ENCODE measurements at regions not wholly inside any gene's neighbourhood (a gene's known extent, or its start where the extent isn't known, plus 50 kb on each side); places are given as distances from the start of the nearest gene placed in this dataset.
"Not testable (repeated sequence)": the region's sequence is repeated elsewhere in the genome, so short reads cannot be mapped to it uniquely, and the experiment has no call there.

DNA sequence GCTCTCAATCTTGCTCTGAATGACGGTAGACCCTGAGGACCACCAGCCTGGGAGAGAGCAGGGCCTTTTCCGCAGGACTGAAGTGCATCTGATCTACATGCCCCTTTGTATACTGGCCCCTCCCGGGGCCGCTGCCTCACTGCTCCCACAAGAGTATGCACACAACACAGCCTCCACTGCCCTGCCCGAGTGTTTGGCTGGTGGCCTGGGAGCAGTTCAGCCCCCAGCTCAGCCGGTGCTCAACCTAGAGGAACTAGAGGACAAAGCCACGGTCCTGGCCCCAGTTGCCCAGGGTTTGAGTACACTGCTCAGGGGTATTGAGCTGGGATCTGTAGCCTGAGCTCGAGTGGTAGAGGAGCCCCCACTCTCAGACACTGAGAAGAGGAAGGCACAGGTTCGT is 118.9 kb upstream of the CAB39 start:
- no peak for DNase-seq (ENCODE audit: low read depth)

DNA sequence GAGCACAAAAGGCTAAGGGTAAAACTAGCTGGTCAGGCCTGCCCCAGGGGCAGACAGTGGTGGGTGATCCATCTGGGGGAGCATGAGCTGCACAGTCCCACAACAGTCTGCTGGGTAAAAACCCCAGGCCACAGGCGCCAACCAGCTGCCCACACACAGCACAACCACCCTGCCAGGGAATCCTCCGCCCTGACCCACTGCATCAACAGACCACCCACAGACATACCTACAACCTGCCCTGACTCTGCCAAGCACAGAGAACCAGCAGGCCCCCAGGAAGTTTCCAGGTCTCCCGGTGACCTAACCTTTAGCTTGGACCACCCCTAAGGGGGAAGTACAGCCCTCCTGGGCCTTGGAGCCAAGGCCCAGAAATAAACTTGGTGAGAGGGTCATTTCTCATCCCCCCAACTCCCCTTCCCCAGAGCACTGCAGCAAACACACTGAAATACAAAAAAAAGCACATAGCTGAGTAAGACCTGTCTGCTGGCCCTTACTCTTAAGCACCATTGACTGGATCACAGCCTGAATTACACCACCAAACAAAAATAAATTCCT is 118.3 kb upstream of the CAB39 start:
- no peak for DNase-seq (ENCODE audit: low read depth)

DNA sequence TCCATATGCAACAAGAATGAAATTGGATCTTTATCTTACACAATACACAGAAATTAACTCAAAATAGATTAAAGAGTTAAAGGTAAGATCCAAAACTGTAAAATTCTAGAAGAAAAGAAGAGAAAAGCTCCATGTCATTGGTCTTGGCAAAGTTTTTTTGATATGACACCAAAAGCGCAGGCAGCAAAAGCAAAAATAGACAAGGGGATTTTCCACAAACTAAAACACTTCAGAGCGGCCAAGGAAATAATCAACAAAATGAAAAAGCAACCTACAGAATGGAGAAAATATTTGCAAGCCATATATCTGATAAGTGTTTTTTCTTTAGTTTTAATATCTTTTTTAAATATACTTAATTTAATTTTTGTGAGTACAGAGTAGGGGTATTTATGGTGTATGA is 112.8 kb upstream of the CAB39 start:
- no peak for DNase-seq (ENCODE audit: low read depth)

DNA sequence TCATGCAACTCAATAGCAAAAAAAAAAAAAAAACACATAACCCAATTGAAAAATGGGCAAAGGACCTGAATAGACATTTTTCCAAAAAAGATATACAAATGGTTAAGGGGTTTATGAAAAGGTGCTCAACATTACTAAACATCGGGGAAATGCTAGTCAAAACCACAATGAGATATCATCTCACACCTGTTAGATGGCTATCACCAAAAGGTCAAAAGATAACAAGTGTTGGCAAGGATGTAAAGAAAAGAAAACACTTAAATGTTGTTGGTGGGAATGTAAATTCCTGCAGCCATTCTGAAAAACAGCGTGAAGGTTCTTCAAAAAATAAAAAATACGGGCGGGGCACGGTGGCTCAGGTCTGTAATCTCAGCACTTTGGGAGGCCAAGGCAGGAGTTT is 112.4 kb upstream of the CAB39 start:
- DNase-seq (ENCODE audit: low read depth), result no peak

DNA sequence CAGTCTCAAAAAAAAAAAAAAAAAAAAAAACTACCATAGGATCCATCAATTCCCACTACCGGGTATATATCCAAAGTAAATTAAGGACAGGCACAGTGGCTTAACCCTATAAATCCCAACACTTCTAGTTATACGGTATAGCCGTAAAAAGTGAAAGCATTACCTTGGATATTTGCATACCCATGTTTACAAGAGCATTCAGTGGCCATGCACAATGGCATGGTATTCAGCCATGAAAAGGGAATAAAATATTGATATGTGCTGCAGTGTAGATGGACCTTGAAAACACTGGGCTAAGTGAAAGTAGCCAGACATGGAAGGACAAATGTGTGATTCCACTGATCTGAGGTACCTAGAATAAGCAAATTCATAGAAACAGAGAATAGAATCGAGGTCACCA is 111.8 kb upstream of the CAB39 start:
- DNase-seq (ENCODE audit: low read depth), result no peak

DNA sequence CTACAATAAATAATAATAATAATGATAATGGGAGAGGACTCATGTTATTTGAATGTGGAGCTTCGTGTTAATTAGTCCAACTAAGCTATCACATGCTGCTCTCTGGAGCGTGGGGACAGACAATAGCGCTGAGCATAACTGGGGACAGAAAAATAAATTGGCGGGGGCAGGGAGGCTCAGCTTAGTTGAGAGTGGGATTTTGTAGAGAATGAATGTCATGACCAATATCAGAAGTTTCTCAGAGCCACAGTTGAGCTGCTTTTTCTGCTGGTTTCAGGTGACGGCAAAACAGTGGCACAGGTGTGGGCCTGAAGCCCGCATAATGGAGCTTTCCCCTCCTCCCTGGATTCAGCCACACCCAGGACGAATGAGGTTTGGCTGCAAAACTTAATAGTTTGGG is 111.1 kb upstream of the CAB39 start:
- DNase-seq (ENCODE audit: low read depth), result no peak

DNA sequence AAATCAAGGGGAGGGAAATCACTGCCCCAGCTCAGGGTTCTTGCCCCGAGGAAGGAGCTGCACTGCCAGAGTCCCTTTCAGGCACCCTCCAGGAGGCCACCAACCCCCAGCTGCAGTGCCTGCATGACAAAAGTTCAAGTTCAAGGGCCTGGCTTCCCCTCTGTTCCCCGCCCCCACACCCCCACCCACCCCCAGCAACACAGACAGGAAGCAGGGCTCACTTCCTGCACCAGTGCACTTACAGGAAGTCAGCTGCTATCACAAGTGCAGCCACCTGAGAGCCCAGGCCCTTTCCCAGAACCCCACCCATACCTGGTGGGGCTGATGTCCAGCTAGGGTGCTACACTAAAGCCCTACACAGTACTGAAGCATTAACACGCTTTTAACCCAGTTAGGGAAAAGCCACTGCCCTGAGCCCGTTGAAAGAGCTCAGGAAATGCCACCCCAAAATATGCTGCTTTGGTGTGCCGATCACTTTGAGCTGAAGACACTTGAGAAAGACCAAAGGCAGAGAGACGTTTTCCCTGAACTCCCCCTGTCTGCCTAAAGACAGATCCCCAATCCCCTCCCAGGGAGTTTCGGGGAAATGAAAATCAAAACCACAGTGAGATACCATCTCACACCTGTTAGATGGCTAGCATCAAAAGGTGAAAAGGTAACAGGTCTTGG is 109.9 kb upstream of the CAB39 start:
- DNase-seq (ENCODE audit: low read depth), result no peak

DNA sequence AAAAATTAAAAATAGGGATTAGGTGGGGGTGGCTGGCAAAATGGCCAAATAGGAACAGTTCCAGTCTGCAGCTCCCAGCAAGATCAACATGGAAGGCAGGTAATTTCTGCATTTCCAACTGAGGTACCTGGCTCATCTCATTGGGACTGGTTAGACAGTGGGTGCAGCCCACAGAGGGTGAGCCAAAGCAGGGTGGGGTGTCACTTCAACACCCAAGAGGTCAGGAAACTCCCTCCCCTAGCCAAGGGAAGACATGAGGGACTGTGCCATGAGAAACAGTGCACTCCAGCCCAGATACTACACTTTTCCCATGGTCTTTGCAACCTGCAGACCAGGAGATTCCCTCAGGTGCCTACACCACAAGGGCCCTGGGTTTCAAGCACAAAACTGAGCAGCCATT is 109.3 kb upstream of the CAB39 start:
- not testable (repeated sequence) for DNase-seq (ENCODE audit: low read depth)

DNA sequence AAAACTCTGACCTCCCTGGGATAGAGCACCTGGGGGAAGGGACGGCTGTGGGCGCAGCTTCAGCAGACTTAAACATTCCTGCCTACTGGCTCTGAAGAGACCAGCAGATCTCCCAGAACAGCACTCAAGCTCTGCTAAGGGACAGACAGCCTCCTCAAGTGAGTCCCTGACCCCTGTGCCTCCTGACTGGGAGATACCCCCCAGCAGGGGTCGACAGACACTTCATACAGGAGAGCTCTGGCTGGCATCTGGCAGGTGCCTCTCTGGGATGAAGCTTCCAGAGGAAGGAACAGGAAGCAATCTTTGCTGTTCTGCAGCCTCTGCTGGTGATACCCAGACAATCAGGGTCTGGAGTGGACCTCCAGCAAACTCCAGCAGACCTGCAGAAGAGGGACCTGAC is 108.5 kb upstream of the CAB39 start:
- DNase-seq (ENCODE audit: low read depth), result not testable (repeated sequence)

DNA sequence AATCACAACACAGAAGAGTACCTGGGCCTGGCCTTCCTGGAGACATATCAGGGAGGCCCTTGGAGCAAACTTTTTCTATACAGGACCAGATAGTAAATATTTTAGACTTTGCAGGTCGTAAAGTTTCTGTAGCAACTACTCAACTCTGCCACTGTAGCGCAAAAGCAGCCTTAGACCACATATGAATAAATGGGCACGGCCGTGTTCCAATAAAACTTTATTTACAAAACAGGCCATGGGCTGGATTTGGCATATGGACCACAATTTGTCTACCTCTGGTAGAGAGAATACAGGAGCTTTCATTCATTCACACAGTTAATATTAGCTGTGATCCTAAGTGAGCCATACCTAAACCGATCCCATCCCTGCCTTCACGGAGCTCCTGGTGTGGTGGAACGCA is 98.6 kb upstream of the CAB39 start:
- DNase-seq (ENCODE audit: low read depth), result no peak

DNA sequence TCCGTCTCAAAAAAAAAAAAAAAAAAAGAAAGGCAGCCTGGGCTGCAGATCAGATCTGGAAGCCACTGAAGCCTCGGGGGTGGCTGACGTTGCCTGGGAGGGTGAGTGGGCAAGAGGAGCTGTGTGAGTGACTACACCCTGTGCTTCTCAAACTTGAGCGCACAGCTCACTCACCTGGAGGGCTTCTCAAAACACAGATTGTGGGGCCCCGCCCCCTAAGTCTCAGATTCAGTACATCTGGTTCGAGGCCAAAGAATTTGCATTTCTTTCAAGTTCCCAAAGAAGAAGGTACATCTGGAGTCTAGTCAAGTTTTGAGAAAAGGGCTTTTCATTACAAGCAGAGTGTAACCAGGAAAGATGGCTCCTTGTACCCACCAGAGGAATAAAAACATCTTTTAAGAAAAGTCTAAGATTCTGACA is 97.7 kb upstream of the CAB39 start:
- DNase-seq (ENCODE audit: low read depth), result no peak

DNA sequence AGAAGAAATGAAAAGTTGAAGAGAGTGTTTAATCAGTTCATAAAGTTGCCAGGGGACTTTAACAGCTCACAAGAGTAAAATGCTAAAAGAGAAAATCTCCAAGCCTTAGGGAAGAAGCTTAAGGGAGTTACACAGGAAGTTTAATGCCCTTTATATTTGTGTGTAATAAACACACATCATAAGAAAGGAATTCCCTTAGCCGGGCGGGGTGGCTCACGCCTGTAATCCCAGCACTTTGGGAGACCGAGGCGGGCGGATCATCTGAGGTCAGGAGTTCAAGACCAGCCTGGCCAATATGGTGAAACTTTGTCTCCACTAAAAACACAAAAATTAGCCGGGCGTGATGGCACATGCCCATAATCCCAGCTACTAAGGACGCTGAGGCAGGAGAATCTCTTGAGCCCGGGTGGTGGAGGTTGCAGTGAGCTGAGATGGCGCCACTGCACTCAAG is 95.4 kb upstream of the CAB39 start:
- peak; percentile 85 for DNase-seq (ENCODE audit: low read depth)

DNA sequence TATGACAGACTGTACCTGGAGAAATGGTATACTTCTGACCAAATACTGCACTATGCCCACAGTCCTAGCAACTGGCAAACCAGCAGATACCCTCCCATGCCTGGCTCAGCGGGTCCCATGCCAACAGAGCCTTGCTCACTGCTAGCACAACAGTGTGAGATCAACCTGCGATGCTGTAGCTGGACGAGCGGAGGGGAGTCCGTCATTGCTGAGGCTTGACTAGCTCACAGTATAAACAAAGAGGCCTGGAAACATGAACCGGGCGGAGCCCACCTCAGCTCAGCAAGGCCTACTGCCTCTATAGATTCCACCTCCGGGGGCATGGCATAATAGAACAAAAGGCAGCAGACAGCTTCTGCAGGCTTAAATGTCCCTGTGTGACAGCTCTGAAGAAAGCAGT is 93.2 kb upstream of the CAB39 start:
- DNase-seq (ENCODE audit: low read depth), result no peak

DNA sequence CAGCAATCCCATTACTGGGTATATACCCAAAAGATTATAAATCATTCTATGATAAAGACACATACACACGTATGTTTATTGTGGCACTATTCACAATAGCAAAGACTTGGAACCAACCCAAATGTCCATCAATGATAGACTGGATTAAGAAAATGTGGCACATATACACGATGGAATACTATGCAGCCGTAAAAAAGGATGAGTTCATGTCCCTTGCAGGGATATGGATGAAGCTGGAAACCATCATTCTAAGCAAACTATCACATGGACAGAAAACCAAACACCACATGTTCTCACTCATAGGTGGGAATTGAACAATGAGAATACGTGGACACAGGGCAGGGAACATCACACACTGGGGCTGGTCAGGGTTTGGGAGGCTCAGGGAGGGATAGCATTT is 87.4 kb upstream of the CAB39 start:
- not testable (repeated sequence) for DNase-seq (ENCODE audit: low read depth)

DNA sequence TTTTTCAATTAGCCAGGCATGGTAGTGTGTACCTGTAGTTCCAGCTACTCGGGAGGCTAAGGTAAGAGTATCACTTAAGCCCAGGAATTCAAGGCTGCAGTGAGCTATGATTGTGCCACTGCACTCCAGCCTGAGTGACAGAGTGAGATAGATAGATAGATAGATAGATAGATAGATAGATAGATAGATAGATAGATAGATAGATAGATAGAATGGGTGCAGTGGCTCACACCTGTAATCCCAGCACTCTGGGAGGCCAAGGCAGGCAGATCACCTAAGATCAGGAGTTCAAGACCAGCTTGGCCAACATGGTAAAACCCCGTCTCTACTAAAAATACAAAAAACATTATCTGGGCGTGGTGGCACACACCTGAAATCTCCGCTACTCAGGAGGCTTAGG is 85.6 kb upstream of the CAB39 start:
- DNase-seq (ENCODE audit: low read depth), result not testable (repeated sequence)

DNA sequence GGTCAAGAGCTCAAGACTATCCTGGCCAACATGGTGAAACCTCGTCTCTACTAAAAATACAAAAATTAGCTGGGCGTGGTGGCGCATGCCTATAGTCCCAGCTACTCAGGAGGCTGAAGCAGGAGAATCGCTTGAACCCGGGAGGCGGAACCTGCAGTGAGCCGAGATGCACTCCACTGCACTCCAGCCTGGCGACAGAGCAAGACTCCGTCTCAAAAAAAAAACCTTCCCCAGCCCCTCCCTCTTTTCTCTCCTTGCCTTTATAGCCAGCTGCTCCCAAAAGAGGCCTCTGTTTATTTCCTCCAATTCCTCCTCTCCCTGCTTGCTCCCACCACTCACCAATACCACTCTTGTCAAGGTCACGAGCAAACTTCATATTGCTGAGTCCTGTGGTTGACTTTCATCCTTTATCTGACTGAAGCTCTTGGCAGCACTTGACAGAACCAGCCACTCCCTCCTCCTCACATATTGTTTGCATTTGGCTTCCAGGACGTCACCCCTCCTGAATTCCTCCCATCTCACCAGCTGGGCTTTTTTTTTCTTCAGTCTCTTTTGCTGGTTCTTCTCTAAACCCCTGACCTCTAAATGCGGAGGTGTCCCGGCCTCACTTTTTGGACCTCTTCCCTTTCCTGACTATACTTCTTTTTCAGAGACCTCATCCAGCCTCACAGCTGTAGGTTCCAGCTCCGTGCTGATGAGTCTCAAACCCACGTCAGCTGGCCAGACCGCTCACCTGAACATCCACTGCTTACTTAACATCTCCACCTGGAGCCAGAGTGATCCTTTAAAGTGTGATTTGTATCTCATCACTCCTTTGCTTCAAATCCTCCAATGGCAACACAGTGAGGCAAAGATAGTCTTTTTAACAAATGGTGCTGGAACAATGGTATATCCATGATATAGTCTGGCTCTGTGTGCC is 84.6 kb upstream of the CAB39 start:
- DNase-seq (ENCODE audit: low read depth), result no peak

DNA sequence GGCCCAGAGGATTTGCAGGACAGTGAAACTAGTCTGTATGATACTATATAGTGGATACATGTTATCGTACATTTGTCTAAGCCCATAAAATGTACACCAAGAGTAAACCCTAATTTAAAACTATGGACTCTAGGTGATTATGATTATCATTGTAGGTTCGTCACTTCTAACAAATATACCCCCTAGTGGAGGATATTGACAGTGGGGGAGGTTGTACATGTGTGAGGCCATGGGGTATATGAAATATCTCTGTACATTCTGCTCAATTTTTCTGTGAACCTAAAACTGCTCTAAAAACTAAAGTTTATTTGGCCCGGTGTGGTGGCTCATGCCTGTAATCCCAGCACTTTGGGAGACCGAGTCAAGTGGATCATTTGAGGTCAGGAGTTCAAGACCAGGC is 81.2 kb upstream of the CAB39 start:
- DNase-seq (ENCODE audit: low read depth), result no peak

DNA sequence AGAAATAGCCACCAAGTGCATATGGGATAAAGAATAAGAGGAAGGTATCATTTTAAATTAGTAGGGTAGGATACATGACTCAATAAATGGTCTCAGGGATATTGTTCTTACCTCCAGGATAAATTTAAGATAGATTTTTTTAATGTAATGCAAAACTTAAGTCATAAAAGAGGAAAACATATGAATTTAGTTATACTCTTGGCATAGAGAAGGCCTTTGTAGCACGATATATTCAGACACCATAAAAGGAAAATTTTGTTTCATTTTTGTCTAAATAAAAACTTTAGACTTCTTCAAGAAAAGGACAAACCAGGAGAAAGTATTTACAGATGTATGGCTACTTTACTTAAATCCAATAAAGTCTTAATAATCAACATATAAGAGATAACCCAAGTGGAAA is 78.5 kb upstream of the CAB39 start:
- DNase-seq (ENCODE audit: low read depth), result no peak

DNA sequence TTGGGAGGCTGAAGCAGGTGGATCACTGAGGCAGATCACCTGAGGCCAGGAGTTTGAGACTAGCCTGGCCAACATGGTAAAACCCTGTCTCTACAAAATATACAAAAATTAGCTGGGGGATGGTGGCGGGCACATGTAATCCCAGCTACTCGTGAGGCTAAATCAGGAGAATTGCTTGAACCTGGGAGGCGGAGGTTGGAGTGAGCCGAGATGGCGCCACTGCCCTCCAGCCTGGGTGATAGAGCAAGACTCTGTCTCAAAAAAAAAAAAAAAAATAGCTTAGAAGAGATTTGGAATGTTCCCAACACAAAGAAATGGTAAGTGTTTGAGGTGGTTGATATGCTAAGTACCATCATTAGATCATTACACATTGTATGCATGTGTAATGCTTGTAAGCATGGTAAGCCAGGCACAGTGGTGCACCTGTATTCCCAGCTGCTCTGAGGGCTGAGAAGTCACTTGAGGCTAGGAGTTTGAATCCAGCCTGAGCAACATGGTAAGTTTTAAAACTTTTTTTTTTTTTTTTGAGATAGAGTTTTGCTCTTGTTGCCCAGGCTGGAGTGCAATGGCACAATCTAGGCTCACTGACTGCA is 77.8 kb upstream of the CAB39 start:
- DNase-seq (ENCODE audit: low read depth), result not testable (repeated sequence)

DNA sequence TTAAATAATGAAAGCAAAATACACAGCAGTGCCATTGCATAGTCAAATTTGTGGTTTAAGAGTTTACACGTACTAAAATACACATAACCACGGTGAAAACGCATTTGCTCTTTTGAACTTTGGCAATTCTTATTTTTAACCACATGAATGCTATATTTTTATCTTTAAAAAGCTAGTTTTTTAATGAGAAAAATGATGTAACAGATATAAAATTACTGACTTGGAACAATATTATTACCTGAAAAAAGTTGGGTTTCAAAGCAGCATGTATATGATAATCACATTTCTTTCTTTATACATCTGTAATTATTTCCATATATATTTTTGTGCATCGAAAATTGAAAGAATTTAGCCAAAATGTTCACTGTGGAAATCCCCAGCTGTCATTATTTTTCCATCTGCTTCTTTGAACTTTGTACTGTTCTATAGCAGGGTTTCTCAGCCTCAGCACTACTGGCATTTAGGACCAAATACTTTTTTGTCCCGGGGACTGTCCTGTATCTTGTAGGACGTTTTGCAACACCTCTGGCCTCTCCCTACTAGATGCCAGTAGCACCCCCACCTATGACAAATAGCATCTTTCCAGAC is 75.9 kb upstream of the CAB39 start:
- no peak for DNase-seq (ENCODE audit: low read depth)

DNA sequence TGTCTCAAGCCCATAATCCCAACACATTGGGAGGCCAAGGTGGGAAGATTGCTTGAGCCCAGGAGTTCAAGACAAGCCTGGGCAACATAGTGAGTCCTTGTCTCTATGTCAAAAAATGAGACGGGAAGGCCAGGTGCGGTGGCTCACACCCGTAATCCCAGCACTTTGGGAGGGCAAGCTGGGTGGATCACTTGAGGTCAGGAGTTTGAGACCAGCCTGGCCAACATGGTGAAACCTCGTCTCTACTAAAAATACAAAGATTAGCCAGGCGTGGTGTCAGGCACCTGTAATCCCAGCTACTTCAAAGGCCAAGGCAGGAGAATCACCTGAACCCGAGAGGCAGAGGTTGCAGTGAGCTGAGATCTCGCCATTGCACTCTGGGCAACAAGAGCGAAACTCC is 75.2 kb upstream of the CAB39 start:
- not testable (repeated sequence) for DNase-seq (ENCODE audit: low read depth)

DNA sequence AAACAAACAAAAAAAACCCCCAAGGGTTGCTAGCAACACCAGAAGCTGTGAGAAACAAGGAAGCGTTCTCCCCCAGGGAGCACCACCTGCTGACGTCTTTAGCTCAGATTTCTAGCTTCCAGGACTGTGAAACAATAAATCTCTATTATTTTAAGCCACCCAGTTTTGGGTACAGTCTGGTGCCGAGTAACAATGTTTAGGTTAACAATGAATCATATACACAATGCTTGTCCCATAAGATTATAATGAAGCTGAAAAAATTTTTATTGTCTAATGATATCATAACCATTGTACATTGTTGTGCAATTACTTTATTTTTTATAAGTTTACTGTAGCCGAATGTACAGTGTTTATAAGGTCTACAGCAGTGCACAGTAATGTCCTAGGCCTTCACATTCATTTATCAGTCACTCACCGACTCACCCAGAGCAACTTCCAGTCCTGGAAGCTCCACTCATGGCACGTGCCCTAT is 72.1 kb upstream of the CAB39 start:
- no peak for DNase-seq (ENCODE audit: low read depth)
